Body of pancreas (tissue), 4 donors: ENCODE measurements at regions not wholly inside any gene's neighbourhood (a gene's known extent, or its start where the extent isn't known, plus 50 kb on each side); places are given as distances from the start of the nearest gene placed in this dataset.

ENCODE experiments used
- CTCF ChIP-seq, 7 experiments: fragments of 450-650 bp in 4 of 7; fragments of 200-600 bp in 3 of 7; sonication (generic) in 3 of 7; IDR thresholded peaks; one replicate each; pipeline ENCODE4 v1.5.1; 2016 to 2019; ENCODE audit warnings: antibody characterized with exemption in 7 of 7
- POLR2A ChIP-seq, 3 donors: fragments of 450-650 bp; IDR thresholded peaks; one replicate each; pipeline ENCODE4 v1.6.1; 2016; ENCODE audit warnings: antibody characterized with exemption in 3 of 3, mild to moderate bottlenecking in 2 of 3

GRCh38 chr18:5021558-5021957 is 175.5 kb downstream of the AKAIN1 start:
- TF ChIP-seq CTCF (IDR thresholded peaks at IDR 0.05) (no peak), POLR2A (IDR thresholded peaks at IDR 0.05) (no peak)
